Natural killer cell (primary cell): ENCODE measurements at regions not wholly inside any gene's neighbourhood (a gene's known extent, or its start where the extent isn't known, plus 50 kb on each side); places are given as distances from the start of the nearest gene placed in this dataset.

Source experiments
- ATAC-seq, 3 donors: fragments of 150-1000 bp in 2 of 3; fragments of 200-7000 bp in 1 of 3; cut with Tn5 transposase; 1 replicate in 1 of 3; 2 replicates in 2 of 3; pipeline ENCODE4 v1.10.0; 2021; ENCODE audit warnings: mild to moderate bottlenecking in 2 of 3, moderate library complexity in 2 of 3
- DNase-seq, 2 donors: peaks; one replicate each; pipeline versions ENCODE4 v3.0.0 to v3.0.0-alpha.2; 2013 to 2021; ENCODE audit warnings: mixed read lengths in 1 of 2
- H3K27ac ChIP-seq: one replicate; pipeline ENCODE4 v1.5.1; 2013; ENCODE audit warnings: mild to moderate bottlenecking, low read length
- H3K27me3 ChIP-seq: one replicate; pipeline ENCODE4 v1.6.1; 2013; ENCODE audit warnings: low read length; ENCODE audit not compliant: control insufficient read depth, insufficient read depth
- H3K36me3 ChIP-seq: one replicate; pipeline ENCODE4 v1.6.1; 2013; ENCODE audit warnings: low read length; ENCODE audit not compliant: control insufficient read depth, insufficient read depth
- H3K4me1 ChIP-seq: one replicate; pipeline ENCODE4 v1.6.1; 2013; ENCODE audit warnings: low read length; ENCODE audit not compliant: control insufficient read depth, insufficient read depth
- H3K4me3 ChIP-seq: one replicate; pipeline ENCODE4 v1.5.1; 2013; ENCODE audit warnings: low read length
- H3K9me3 ChIP-seq: one replicate; pipeline ENCODE4 v1.6.1; 2013; ENCODE audit warnings: low read length; ENCODE audit not compliant: control insufficient read depth, insufficient read depth
- H3K27ac Mint-ChIP-seq, 2 donors: one replicate each; pipeline ENCODE4 v1.8.0; 2022; ENCODE audit warnings: mild to moderate bottlenecking in 2 of 2, mixed read lengths in 2 of 2, moderate library complexity in 1 of 2
- H3K27me3 Mint-ChIP-seq, 2 donors: one replicate each; pipeline ENCODE4 v1.8.0; 2022; ENCODE audit warnings: low read depth in 2 of 2, mixed read lengths in 2 of 2
- H3K36me3 Mint-ChIP-seq: one replicate; pipeline ENCODE4 v1.8.0; 2022; ENCODE audit warnings: mixed read lengths
- H3K4me1 Mint-ChIP-seq, 2 donors: one replicate each; pipeline ENCODE4 v1.8.0; 2022; ENCODE audit warnings: mixed read lengths in 2 of 2
- H3K4me3 Mint-ChIP-seq: one replicate; pipeline ENCODE4 v1.8.0; 2022; ENCODE audit warnings: mild to moderate bottlenecking, moderate library complexity, mixed read lengths
- H3K9me3 Mint-ChIP-seq, 2 donors: one replicate each; pipeline ENCODE4 v1.8.0; 2022; ENCODE audit warnings: mixed read lengths in 2 of 2
- WGBS: methylation state at CpG from one replicate; pipeline ENCODE4 v1.1.7; 2013; ENCODE audit warnings: missing lambda C conversion rate; ENCODE audit not compliant: insufficient coverage; 5-methylcytosine and 5-hydroxymethylcytosine counted together
- intact Hi-C: fragments of 100-400 bp; cut with micrococcal nuclease; formaldehyde crosslinking; loops from one replicate; pipeline ENCODE4 v1.14.2; 2022
- TF ChIP-seq, protein P1 (sequence below): fragments of 200-600 bp; IDR thresholded peaks from one replicate; pipeline ENCODE4 v1.8.0; 2022; ENCODE audit warnings: antibody characterized with exemption

GRCh38 chr2:64331849-64332699, 121.9 kb upstream of the LGALSL start:
- Mint-ChIP-seq H3K27ac (no peak overlapping the region), H3K36me3 (no peaks in the 10 kb centered on the region), H3K27me3 (peaks cover 0 to 2% of the 10 kb centered on the region in 2 donors), H3K4me3 (no peak overlapping the region), H3K9me3 (no peaks in the 10 kb centered on the region), H3K4me1 (peaks cover 23 to 26% of the 10 kb centered on the region in 2 donors)
- TF ChIP-seq, protein P1, sequence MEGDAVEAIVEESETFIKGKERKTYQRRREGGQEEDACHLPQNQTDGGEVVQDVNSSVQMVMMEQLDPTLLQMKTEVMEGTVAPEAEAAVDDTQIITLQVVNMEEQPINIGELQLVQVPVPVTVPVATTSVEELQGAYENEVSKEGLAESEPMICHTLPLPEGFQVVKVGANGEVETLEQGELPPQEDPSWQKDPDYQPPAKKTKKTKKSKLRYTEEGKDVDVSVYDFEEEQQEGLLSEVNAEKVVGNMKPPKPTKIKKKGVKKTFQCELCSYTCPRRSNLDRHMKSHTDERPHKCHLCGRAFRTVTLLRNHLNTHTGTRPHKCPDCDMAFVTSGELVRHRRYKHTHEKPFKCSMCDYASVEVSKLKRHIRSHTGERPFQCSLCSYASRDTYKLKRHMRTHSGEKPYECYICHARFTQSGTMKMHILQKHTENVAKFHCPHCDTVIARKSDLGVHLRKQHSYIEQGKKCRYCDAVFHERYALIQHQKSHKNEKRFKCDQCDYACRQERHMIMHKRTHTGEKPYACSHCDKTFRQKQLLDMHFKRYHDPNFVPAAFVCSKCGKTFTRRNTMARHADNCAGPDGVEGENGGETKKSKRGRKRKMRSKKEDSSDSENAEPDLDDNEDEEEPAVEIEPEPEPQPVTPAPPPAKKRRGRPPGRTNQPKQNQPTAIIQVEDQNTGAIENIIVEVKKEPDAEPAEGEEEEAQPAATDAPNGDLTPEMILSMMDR: no peak
- DNase-seq: no peak
- WGBS: 81% methylated on average over 8 of the region's 8 CpGs
- no peak overlapping the region for H3K27ac ChIP-seq
- no peaks in the 10 kb centered on the region for H3K27me3 ChIP-seq
- no peak for ATAC-seq
- H3K4me3 ChIP-seq: no peak overlapping the region
- H3K4me1 ChIP-seq: peaks cover 21% of the 10 kb centered on the region
- H3K9me3 ChIP-seq: no peaks in the 10 kb centered on the region
- H3K36me3 ChIP-seq: no peaks in the 10 kb centered on the region
- intact Hi-C loops: loop anchor here (1.0 to 2.0 kb wide), 4 partner anchors 156 to 541 kb away; no protein-coding TSS in a partner anchor

DNA sequence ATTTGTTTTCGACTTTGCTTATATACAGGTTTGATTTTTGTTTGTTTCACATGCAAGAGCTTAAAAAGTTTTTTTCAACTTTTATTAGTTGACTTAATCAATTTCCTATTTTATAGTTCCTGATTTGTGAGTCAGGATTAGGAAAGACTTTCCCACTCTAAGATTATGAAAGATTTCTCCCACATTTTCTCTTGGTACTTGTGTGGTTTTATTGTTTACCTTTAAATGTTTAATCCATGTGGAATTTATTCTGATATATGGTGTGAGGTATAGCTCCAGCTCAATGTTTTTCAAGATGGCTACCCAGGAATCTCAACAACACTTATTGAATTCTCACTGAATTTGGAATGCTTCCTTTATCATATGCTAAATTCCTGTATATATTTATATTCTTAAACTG, 117.8 kb upstream of the LGALSL start:
- Histone ChIP-seq H3K27me3 (no peaks in the 10 kb centered on the region), H3K9me3 (no peaks in the 10 kb centered on the region), H3K4me1 (peaks cover under 1% of the 10 kb centered on the region), H3K36me3 (no peaks in the 10 kb centered on the region), H3K27ac (no peak overlapping the region), H3K4me3 (no peak overlapping the region)
- Mint-ChIP-seq H3K4me3 (no peak overlapping the region), H3K27ac (no peak overlapping the region), H3K27me3 (peaks cover 2 to 7% of the 10 kb centered on the region in 2 donors), H3K4me1 (no peaks in the 10 kb centered on the region), H3K9me3 (no peaks in the 10 kb centered on the region), H3K36me3 (no peaks in the 10 kb centered on the region)
- WGBS: no CpG with 5 or more reads among the region's 1 CpG
- DNase-seq (no peak), ATAC-seq (no peak)
- TF ChIP-seq, protein P1: no peak
- intact Hi-C loops: no loop called here

DNA sequence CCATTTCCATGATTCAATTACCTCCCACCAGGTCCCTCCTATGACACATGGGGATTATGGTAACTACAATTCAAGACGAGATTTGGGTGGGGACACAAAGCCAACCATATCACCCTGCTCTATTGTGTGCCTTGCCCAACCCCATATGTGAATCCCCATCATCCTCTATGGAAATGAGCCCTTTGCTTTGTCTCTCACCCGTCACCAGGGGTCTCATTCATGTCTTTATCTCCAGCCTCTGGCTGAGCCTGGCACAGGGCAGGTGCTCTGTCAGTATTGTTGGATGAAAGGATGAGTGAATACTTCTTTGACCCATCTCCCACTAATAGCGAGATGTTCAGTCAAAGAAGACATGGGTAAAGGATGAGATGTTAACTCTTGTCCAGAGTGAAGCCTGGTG, 116.6 kb upstream of the LGALSL start:
- no peaks in the 10 kb centered on the region for H3K9me3 ChIP-seq
- no peak overlapping the region for H3K27ac ChIP-seq
- Mint-ChIP-seq H3K4me3 (no peak overlapping the region), H3K27ac (no peak overlapping the region), H3K36me3 (no peaks in the 10 kb centered on the region), H3K27me3 (peaks cover 2 to 7% of the 10 kb centered on the region in 2 donors), H3K4me1 (no peaks in the 10 kb centered on the region), H3K9me3 (no peaks in the 10 kb centered on the region)
- TF ChIP-seq, protein P1: no peak
- DNase-seq: no peak
- H3K4me1 ChIP-seq: no peaks in the 10 kb centered on the region
- H3K36me3 ChIP-seq: no peaks in the 10 kb centered on the region
- intact Hi-C loops: no loop called here
- H3K4me3 ChIP-seq: no peak overlapping the region
- ATAC-seq: no peak
- 79% methylated on average over 2 of the region's 3 CpGs for WGBS
- no peaks in the 10 kb centered on the region for H3K27me3 ChIP-seq
